ENCODE measurements at regions not wholly inside any gene's neighbourhood (a gene's known extent, or its start where the extent isn't known, plus 50 kb on each side); places are given as distances from the start of the nearest gene placed in this dataset.
"Not testable (repeated sequence)": the region's sequence is repeated elsewhere in the genome, so short reads cannot be mapped to it uniquely, and the experiment has no call there.

DNA sequence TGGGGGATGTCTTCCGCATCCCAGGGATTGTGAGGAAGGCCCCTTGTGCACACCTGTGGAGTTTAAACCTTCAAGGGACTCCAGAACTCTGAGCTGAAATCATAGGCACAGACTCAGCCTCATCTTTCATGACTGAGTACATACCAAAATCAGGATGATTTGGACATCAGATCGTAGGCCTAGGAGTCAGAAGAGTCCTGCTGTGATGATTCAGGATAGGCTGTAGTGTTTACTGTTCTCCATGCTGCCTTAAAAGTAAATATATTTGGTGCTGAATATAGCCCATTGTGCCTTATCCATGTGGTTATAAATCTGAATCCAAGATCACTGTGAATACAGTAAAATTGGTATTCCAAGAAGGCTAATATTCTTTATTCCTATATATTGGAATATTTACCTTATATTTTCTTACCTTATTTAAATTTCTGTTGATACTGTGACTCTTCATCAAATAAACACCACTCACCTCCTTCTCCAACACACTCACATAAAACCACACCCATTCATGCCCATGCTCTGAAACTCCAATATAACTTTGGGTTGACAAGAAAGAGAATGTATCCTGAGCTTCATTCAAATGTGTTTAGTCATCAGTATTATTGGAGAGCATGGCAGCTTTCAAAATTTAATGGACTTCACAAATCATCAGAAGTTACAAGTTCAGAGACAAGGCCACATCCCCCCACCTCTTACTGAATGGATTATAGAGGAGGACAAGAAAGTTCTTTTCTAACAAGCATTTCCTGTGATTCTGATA is 561.4 kb upstream of the LINC00305 start:
- no peak overlapping the region for H3K4me3 ChIP-seq (ENCODE audit: low read depth, low read length)
- DNase-seq (ENCODE audit: low read depth): no peak

- no peak overlapping the region for H3K4me3 ChIP-seq (ENCODE audit: low read depth, low read length)
- DNase-seq (ENCODE audit: low read depth): no peak
Observed at GRCh38 chr18:64707052-64707451, 558.2 kb upstream of the LINC00305 start.

DNA sequence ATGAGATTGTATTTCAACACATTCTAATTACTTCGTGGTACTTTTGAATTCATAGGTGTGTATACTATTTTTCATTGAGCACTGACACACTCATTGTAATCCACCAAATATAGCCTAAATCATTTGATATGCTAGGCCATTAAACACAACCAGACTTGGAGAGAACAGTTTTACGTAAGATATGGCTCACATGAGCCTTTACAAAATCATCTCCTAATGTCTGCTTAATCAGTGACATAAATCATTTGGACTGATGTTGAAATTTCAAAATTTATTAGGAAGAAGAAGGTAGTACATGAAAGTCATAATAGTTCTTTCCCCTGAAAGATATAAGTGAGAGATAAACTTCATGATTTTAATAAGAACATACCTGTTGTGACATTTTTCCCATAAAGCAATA is 550.2 kb upstream of the LINC00305 start:
- no peak overlapping the region for H3K4me3 ChIP-seq (ENCODE audit: low read depth, low read length)
- DNase-seq (ENCODE audit: low read depth): no peak

DNA sequence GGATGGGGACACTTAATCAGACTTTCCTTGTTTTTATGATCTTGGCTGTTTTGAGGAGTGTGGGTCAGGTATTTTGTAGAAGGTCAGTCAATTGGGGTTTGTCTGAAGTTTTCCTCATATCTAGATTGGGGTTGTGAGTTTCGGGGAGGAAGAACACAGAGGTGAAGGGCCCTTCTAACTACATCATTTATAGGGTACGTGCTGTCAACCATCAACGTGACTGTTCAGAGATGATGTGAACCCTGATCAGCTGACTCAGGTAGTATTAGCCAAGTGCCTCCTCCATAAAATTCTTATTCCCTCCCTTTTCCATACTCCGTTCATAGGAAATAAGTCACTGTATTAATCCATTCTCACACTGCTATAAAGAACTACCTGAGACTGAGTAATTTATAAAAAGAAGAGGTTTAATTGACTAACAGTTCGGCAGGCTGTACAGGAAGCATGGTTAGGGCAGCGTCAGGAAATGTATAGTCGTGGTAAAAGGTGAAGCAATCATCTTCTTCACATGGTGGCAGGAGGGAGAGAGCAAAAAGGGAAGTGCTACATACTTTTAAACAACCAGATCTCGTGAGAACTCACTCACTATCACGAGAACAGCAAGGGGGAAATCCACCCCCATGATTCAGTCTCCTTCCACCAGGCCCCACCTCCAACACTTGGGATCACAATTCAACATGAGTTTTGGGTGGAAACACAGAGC is 547.1 kb upstream of the LINC00305 start:
- DNase-seq (ENCODE audit: low read depth): no peak
- no peak overlapping the region for H3K4me3 ChIP-seq (ENCODE audit: low read depth, low read length)

DNA sequence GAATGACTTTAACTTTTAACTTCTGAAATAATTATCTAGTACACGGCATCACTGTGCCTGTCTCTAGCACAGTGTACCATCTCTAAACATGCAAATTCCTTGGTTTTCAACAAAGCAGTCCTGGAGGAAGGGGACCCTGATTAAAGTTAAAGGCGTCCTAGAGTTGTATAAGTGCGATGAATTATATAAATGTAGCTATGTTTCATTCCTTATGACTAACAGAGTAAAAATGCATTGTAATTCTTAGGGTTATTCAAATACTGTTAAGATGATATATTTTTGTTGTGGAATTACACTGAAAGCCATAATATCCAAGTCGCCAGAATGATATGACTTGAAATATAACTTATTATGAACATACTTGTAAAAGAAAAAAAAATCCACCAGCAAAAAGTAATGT is 544.9 kb upstream of the LINC00305 start:
- no peak overlapping the region for H3K4me3 ChIP-seq (ENCODE audit: low read depth, low read length)
- DNase-seq (ENCODE audit: low read depth): no peak

GRCh38 chr18:64692826-64693225 is 543.9 kb upstream of the LINC00305 start:
- no peak overlapping the region for H3K4me3 ChIP-seq (ENCODE audit: low read depth, low read length)
- DNase-seq (ENCODE audit: low read depth): no peak

DNA sequence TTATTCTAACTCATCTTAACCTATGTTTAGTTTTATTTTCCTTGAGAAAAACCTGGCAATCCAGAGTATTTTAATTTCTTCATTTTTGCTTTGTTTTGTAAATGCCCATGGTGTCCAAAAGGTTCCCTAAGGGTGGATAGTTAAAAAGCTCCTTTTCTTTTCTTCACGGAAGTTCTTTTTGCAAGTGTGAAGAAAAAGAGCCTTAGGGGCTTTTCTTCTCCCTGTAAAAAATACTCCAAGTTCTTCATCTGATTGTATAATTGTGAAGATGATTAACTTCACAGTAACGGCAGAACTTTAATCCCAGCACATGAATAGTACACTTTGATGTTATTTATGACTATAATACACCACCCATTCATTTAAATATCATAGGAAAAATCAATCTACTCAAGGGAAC is 530.2 kb upstream of the LINC00305 start:
- no peak for DNase-seq (ENCODE audit: low read depth)
- no peak overlapping the region for H3K4me3 ChIP-seq (ENCODE audit: low read depth, low read length)

GRCh38 chr18:64678048-64678447 is 529.2 kb upstream of the LINC00305 start:
- no peak for DNase-seq (ENCODE audit: low read depth)
- H3K4me3 ChIP-seq (ENCODE audit: low read depth, low read length): no peak overlapping the region

DNA sequence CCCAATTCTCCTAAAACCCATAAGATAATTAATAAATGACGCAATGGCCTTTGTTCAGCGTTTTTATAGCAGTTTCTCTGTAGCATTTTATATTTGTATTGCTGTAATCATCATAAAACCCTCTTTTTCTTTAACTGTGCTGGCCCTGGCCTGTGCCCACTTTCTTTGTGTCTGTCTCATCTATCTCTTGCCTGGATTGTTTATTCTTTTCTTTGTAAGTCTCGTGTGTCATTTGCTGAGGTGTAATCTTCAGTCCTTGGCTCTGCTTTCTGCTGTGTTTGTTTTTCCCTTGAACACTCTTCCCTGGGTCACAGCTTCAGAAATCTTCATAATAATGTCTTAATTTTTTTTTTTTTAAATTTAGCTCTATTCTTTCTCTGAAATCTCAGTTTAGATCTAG is 525.8 kb upstream of the LINC00305 start:
- DNase-seq (ENCODE audit: low read depth): no peak
- H3K4me3 ChIP-seq (ENCODE audit: low read depth, low read length): no peak overlapping the region

- not testable (repeated sequence) for H3K4me3 ChIP-seq (ENCODE audit: low read depth, low read length); DNase-seq (ENCODE audit: low read depth)
Observed at GRCh38 chr18:64671293-64671692, 522.4 kb upstream of the LINC00305 start.

GRCh38 chr18:64668461-64668962 is 519.6 kb upstream of the LINC00305 start:
- DNase-seq (ENCODE audit: low read depth): no peak
- H3K4me3 ChIP-seq (ENCODE audit: low read depth, low read length): no peak overlapping the region

- H3K4me3 ChIP-seq (ENCODE audit: low read depth, low read length): no peak overlapping the region
- DNase-seq (ENCODE audit: low read depth): no peak
Observed at GRCh38 chr18:64663086-64663485, 514.2 kb upstream of the LINC00305 start.

GRCh38 chr18:64659196-64659595 is 510.3 kb upstream of the LINC00305 start:
- no peak overlapping the region for H3K4me3 ChIP-seq (ENCODE audit: low read depth, low read length)
- no peak for DNase-seq (ENCODE audit: low read depth)

- no peak for DNase-seq (ENCODE audit: low read depth)
- no peak overlapping the region for H3K4me3 ChIP-seq (ENCODE audit: low read depth, low read length)
Observed at GRCh38 chr18:64653068-64653467, 504.2 kb upstream of the LINC00305 start.

DNA sequence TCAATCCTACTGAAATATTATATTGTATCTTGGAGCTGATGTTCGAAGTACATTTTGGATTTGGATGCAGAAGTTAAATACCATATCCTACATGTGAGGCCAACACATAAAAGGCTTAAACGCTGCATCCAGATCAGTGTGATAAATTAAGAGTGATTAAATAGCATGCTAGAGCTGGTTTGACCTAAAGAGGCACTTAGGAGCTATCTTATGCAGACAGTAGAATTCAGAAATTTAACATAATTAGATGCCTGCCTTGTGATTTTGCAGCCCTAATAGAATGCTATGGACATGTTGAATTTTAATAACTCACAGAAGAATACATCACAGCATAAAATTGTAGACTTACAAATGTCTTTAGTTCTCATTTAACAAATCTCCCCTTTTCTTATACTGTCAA is 501.2 kb upstream of the LINC00305 start:
- no peak overlapping the region for H3K4me3 ChIP-seq (ENCODE audit: low read depth, low read length)
- no peak for DNase-seq (ENCODE audit: low read depth)

GRCh38 chr18:64645753-64646152 is 496.9 kb upstream of the LINC00305 start:
- DNase-seq (ENCODE audit: low read depth): no peak
- H3K4me3 ChIP-seq (ENCODE audit: low read depth, low read length): no peak overlapping the region

DNA sequence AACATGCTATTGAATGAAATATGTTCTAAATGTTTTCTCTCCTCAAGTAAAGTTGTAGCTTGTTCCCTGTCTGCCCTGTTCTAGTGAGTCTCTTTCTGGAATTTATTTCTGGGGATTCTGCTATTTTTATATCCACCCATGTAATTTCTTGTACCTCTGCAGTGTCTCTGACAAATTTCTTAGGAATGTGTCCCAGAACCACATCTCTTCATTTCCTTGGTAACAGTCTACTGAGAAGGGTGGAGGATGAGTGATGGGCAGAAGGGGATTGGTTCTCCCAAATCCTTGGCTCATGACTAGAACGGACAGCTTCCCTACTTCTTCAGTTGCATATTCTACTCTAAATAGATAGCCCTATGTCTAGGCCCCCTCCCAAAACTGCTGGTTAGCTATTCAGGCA is 490.6 kb upstream of the LINC00305 start:
- DNase-seq (ENCODE audit: low read depth): no peak
- no peak overlapping the region for H3K4me3 ChIP-seq (ENCODE audit: low read depth, low read length)

GRCh38 chr18:64620971-64621560 is 472.2 kb upstream of the LINC00305 start:
- no peak overlapping the region for H3K4me3 ChIP-seq (ENCODE audit: low read depth, low read length)
- DNase-seq (ENCODE audit: low read depth): no peak

- no peak for DNase-seq (ENCODE audit: low read depth)
- H3K4me3 ChIP-seq (ENCODE audit: low read depth, low read length): no peak overlapping the region
Observed at GRCh38 chr18:64618390-64618789, 469.5 kb upstream of the LINC00305 start.

DNA sequence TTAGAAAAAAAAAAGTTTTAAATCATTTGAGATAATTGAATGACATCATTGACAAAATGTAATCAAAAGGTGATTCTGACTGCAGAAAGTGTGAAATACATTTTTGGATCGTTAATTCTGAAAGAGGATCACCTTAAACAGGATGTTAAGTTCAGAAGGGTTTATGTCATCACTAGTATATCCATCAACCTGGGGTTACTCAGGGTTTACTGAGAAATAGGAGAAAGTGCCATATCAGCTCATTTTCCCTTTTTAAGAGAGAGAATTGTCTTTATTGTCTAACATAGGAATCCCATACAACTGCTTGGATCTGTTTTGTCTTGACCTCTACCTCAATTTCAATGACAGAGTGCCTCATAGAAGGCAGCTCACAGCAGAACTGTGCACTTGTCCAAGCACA is 466.1 kb upstream of the LINC00305 start:
- no peak overlapping the region for H3K4me3 ChIP-seq (ENCODE audit: low read depth, low read length)
- no peak for DNase-seq (ENCODE audit: low read depth)

DNA sequence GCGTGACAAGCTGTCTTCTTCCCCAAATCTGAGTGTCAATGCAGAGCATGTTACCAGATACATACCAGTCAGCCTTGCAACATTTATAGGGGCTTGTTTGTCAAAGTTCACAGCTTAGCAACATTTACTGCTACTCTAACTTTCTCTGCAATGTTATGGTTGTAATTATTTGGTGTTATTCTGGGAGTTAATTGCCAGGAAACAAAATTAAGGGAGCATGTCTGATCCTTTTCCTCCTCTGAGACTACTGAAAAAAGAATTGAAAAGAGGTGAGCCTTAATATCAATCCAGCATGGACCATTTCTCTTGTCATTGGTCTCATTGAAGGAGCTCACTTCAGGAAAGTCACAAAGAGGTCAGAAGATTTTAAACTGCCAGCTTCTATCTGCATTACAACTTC is 465.6 kb upstream of the LINC00305 start:
- H3K4me3 ChIP-seq (ENCODE audit: low read depth, low read length): no peak overlapping the region
- no peak for DNase-seq (ENCODE audit: low read depth)

Measured in skeletal muscle cell (primary cell).